Liver (tissue), 8 donors: ENCODE measurements at regions not wholly inside any gene's neighbourhood (a gene's known extent, or its start where the extent isn't known, plus 50 kb on each side); places are given as distances from the start of the nearest gene placed in this dataset.

Experiments
- DNase-seq: peaks from one replicate; pipeline ENCODE4 v3.0.0-alpha.2; 2017; ENCODE audit warnings: low spot score
- H3K27ac ChIP-seq, 2 donors: one replicate each; pipeline ENCODE4 v1.7.0; 2013; ENCODE audit warnings: inconsistent platforms in 2 of 2, low read length in 2 of 2, control low read depth in 1 of 2, low read depth in 1 of 2, mild to moderate bottlenecking in 1 of 2
- H3K27me3 ChIP-seq, 4 donors: one replicate each; pipeline versions ENCODE4 v1.6.1 to v1.7.0; 2013; ENCODE audit warnings: low read length in 3 of 4, inconsistent platforms in 1 of 4, mild to moderate bottlenecking in 1 of 4, moderate library complexity in 1 of 4; ENCODE audit not compliant: control insufficient read depth in 4 of 4, insufficient read depth in 4 of 4
- H3K36me3 ChIP-seq, 4 donors: one replicate each; pipeline versions ENCODE4 v1.6.1 to v1.7.0; 2013; ENCODE audit warnings: low read length in 3 of 4, mild to moderate bottlenecking in 3 of 4, low read depth in 1 of 4, moderate library complexity in 1 of 4; ENCODE audit not compliant: control insufficient read depth in 4 of 4, insufficient read depth in 3 of 4
- H3K4me1 ChIP-seq, 4 donors: one replicate each; pipeline versions ENCODE4 v1.6.1 to v1.7.0; 2013; ENCODE audit warnings: low read length in 3 of 4, mild to moderate bottlenecking in 3 of 4, moderate library complexity in 1 of 4; ENCODE audit not compliant: control insufficient read depth in 4 of 4, insufficient read depth in 4 of 4
- H3K4me3 ChIP-seq, 3 donors: one replicate each; pipeline versions ENCODE4 v1.6.1 to v1.7.0; 2013; ENCODE audit warnings: low read length in 3 of 3, control low read depth in 1 of 3, low read depth in 1 of 3, mild to moderate bottlenecking in 1 of 3
- H3K9ac ChIP-seq, 2 donors: one replicate each; pipeline ENCODE4 v1.7.0; 2013; ENCODE audit warnings: low read length in 2 of 2, mild to moderate bottlenecking in 2 of 2, moderate library complexity in 2 of 2, control low read depth in 1 of 2, low read depth in 1 of 2
- H3K9me3 ChIP-seq, 4 donors: one replicate each; pipeline versions ENCODE4 v1.6.1 to v1.7.0; 2013; ENCODE audit warnings: low read length in 3 of 4; ENCODE audit not compliant: control insufficient read depth in 4 of 4
- EGR1 ChIP-seq, 2 donors: IDR thresholded peaks; 2 replicates each; pipeline ENCODE4 v1.6.1; 2016 to 2018; ENCODE audit warnings: antibody characterized with exemption in 2 of 2, low read depth in 2 of 2
- FOXA1 ChIP-seq: IDR thresholded peaks from 2 replicates; pipeline ENCODE4 v1.6.1; 2016; ENCODE audit warnings: antibody characterized with exemption
- HNF4A ChIP-seq, 2 donors: conservative IDR thresholded peaks; 2 replicates each; pipeline ENCODE4 v1.6.1; 2016; ENCODE audit warnings: antibody characterized with exemption in 2 of 2, mild to moderate bottlenecking in 2 of 2
- HNF4G ChIP-seq: IDR thresholded peaks from 2 replicates; pipeline ENCODE4 v1.6.1; 2016; ENCODE audit warnings: antibody characterized with exemption
- JUND ChIP-seq, 2 donors: IDR thresholded peaks; 2 replicates each; pipeline ENCODE4 v1.6.1; 2016; ENCODE audit warnings: antibody characterized with exemption in 2 of 2
- NR2F2 ChIP-seq: IDR thresholded peaks from 2 replicates; pipeline ENCODE4 v1.6.1; 2016; ENCODE audit warnings: antibody characterized with exemption
- RAD21 ChIP-seq, 2 donors: IDR thresholded peaks; 2 replicates each; pipeline ENCODE4 v1.6.1; 2016; ENCODE audit warnings: antibody characterized with exemption in 2 of 2, mild to moderate bottlenecking in 2 of 2
- RXRA ChIP-seq, 2 donors: IDR thresholded peaks; 2 replicates each; pipeline ENCODE4 v1.6.1; 2017 to 2018; ENCODE audit warnings: antibody characterized with exemption in 2 of 2, mild to moderate bottlenecking in 1 of 2
- SP1 ChIP-seq: IDR thresholded peaks from 2 replicates; pipeline ENCODE4 v1.6.1; 2018; ENCODE audit warnings: antibody characterized with exemption, mild to moderate bottlenecking
- TAF1 ChIP-seq: conservative IDR thresholded peaks from 2 replicates; pipeline ENCODE4 v1.6.1; 2016; ENCODE audit warnings: antibody characterized with exemption, mild to moderate bottlenecking
- YY1 ChIP-seq: IDR thresholded peaks from 2 replicates; pipeline ENCODE4 v1.6.1; 2016; ENCODE audit warnings: antibody characterized with exemption, mild to moderate bottlenecking
- WGBS: extraction: QIAGEN DNeasy Blood & Tissue Kit; methylation state at CpG from one replicate; pipeline ENCODE4 v1.1.7; 2013; 5-methylcytosine and 5-hydroxymethylcytosine counted together
- TF ChIP-seq, protein P1 (sequence below): IDR thresholded peaks from 2 replicates; pipeline ENCODE4 v1.6.1; 2016; ENCODE audit warnings: antibody characterized with exemption
- TF ChIP-seq, protein P2 (sequence below): IDR thresholded peaks from 2 replicates; pipeline ENCODE4 v1.6.1; 2016; ENCODE audit warnings: antibody characterized with exemption, mild to moderate bottlenecking
- TF ChIP-seq, protein P3 (sequence below): IDR thresholded peaks from 2 replicates; pipeline ENCODE4 v1.6.1; 2016; ENCODE audit warnings: antibody characterized with exemption
- TF ChIP-seq, protein P4 (sequence below): fragments of 150-350 bp; IDR thresholded peaks from 2 replicates; pipeline ENCODE4 v1.5.1; 2017; ENCODE audit warnings: improper control_type of control experiment, low read depth, low read length; ENCODE audit not compliant: missing input control
- TF ChIP-seq, protein P5 (sequence below): IDR thresholded peaks from 2 replicates; pipeline ENCODE4 v1.6.1; 2016; ENCODE audit warnings: antibody characterized with exemption
- donor health status: healthy.
- donor health status: healthy.
- donor health status: healthy.
- donor health status: healthy.
- donor health status: healthy.

DNA sequence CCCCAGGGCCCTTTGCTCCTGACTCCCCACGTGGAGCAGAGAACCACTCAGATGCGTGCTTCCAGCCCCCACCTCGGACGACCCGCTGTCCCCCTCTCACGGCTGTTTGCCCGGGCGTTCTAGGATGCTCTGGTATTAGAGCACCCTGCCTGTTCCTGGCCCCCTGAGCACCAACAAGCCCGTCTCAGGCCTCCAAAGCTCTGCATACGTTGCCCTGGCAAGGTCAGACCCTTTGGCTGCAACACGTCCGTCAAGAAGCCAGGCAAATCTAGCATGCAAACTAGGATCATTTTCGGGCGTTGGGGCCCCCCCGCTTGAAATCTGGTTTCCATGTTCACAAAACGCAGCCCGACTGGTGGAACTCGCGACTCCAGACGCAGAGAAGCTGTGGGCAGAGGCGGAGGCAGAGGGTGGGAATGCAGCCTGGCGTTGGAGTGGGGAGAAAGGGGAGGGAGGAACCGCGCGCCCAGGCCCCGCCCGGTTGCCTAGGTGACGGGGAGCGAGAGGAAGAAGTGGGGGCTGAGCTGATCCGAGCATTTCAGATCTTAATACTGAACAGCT is 86.2 kb upstream of the PIAS1 start:
- Histone ChIP-seq H3K4me1 (peaks cover 0 to 5% (median 0%) of the 10 kb centered on the region in 4 donors), H3K4me3 (peak overlapping the region in 2 of 3 donors; percentile 19 to 30), H3K9me3 (no peaks in the 10 kb centered on the region), H3K27me3 (no peaks in the 10 kb centered on the region), H3K27ac (no peak overlapping the region), H3K9ac (no peak overlapping the region), H3K36me3 (no peaks in the 10 kb centered on the region)
- no peak for TF ChIP-seq HNF4A (conservative IDR thresholded peaks at IDR 0.05)
- TF ChIP-seq, protein P1, sequence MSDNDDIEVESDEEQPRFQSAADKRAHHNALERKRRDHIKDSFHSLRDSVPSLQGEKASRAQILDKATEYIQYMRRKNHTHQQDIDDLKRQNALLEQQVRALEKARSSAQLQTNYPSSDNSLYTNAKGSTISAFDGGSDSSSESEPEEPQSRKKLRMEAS: no peak
- no peak for TF ChIP-seq NR2F2
- no peak for TF ChIP-seq FOXA1
- peak in 1 of 2 donors; percentile 37 for TF ChIP-seq RAD21 (IDR thresholded peaks at IDR 0.05)
- TF ChIP-seq EGR1 (IDR thresholded peaks at IDR 0.05; ENCODE audit: low read depth in 2 of 2): no peak
- no peak for TF ChIP-seq TAF1
- 16% methylated on average over 30 of the region's 30 CpGs for WGBS
- DNase-seq: peak; percentile 59

DNA sequence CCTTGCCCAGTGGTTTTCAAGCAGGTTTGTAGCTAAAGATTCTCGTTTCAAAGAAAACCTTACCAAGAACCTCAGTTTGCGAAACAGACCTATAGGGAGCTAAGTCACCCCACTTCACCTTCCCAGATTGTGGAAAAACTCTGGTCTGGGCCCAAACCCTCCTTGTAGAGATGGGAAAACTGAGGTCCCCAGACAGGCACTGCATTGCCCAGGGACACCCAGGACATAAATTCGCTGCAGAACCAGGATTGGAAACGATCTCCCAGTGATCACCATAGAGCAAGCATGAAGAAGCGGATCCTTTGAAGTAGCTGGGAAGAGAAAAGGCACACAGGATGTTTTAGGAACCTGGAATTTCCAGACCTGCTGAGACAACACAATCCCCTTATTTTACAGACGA is 85.6 kb upstream of the PIAS1 start:
- 67% methylated on average over 6 of the region's 6 CpGs for WGBS

DNA sequence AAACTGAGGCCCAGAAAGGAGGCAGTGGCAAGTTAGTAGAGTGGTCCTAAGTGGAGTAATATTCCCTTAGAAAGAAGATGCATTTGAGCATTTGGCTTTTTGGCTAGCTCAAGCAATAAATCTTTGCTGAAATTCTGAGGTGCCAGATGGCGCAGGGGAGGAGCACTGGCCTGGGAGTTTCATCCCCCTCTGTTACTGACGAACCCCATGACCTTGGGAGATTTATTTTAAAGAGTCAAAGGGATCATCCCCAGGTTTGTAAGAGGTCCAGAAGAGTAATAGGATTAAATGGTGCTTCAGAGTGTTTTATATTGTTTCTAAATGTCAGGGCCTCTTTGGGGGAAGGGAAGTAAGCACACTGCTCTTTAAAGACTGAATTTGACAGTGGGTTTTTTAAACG is 85.1 kb upstream of the PIAS1 start:
- H3K9me3 ChIP-seq: no peaks in the 10 kb centered on the region
- no peak overlapping the region for H3K4me3 ChIP-seq
- no peak overlapping the region for H3K27ac ChIP-seq
- no peaks in the 10 kb centered on the region for H3K36me3 ChIP-seq
- DNase-seq: no peak
- no peaks in the 10 kb centered on the region for H3K27me3 ChIP-seq
- peaks cover 0 to 5% (median 0%) of the 10 kb centered on the region in 4 donors for H3K4me1 ChIP-seq
- whole genome bisulfite sequencing: 88% methylated on average over 3 of the region's 3 CpGs
- no peak overlapping the region for H3K9ac ChIP-seq
- TF ChIP-seq, protein P2, sequence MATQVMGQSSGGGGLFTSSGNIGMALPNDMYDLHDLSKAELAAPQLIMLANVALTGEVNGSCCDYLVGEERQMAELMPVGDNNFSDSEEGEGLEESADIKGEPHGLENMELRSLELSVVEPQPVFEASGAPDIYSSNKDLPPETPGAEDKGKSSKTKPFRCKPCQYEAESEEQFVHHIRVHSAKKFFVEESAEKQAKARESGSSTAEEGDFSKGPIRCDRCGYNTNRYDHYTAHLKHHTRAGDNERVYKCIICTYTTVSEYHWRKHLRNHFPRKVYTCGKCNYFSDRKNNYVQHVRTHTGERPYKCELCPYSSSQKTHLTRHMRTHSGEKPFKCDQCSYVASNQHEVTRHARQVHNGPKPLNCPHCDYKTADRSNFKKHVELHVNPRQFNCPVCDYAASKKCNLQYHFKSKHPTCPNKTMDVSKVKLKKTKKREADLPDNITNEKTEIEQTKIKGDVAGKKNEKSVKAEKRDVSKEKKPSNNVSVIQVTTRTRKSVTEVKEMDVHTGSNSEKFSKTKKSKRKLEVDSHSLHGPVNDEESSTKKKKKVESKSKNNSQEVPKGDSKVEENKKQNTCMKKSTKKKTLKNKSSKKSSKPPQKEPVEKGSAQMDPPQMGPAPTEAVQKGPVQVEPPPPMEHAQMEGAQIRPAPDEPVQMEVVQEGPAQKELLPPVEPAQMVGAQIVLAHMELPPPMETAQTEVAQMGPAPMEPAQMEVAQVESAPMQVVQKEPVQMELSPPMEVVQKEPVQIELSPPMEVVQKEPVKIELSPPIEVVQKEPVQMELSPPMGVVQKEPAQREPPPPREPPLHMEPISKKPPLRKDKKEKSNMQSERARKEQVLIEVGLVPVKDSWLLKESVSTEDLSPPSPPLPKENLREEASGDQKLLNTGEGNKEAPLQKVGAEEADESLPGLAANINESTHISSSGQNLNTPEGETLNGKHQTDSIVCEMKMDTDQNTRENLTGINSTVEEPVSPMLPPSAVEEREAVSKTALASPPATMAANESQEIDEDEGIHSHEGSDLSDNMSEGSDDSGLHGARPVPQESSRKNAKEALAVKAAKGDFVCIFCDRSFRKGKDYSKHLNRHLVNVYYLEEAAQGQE: no peak
- TF ChIP-seq EGR1 (IDR thresholded peaks at IDR 0.05; ENCODE audit: low read depth in 2 of 2): no peak
- no peak for TF ChIP-seq FOXA1
- no peak for TF ChIP-seq TAF1
- TF ChIP-seq HNF4G: no peak
- TF ChIP-seq JUND (IDR thresholded peaks at IDR 0.05): no peak
- TF ChIP-seq, protein P3, sequence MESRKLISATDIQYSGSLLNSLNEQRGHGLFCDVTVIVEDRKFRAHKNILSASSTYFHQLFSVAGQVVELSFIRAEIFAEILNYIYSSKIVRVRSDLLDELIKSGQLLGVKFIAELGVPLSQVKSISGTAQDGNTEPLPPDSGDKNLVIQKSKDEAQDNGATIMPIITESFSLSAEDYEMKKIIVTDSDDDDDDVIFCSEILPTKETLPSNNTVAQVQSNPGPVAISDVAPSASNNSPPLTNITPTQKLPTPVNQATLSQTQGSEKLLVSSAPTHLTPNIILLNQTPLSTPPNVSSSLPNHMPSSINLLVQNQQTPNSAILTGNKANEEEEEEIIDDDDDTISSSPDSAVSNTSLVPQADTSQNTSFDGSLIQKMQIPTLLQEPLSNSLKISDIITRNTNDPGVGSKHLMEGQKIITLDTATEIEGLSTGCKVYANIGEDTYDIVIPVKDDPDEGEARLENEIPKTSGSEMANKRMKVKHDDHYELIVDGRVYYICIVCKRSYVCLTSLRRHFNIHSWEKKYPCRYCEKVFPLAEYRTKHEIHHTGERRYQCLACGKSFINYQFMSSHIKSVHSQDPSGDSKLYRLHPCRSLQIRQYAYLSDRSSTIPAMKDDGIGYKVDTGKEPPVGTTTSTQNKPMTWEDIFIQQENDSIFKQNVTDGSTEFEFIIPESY: no peak
- TF ChIP-seq, protein P4, sequence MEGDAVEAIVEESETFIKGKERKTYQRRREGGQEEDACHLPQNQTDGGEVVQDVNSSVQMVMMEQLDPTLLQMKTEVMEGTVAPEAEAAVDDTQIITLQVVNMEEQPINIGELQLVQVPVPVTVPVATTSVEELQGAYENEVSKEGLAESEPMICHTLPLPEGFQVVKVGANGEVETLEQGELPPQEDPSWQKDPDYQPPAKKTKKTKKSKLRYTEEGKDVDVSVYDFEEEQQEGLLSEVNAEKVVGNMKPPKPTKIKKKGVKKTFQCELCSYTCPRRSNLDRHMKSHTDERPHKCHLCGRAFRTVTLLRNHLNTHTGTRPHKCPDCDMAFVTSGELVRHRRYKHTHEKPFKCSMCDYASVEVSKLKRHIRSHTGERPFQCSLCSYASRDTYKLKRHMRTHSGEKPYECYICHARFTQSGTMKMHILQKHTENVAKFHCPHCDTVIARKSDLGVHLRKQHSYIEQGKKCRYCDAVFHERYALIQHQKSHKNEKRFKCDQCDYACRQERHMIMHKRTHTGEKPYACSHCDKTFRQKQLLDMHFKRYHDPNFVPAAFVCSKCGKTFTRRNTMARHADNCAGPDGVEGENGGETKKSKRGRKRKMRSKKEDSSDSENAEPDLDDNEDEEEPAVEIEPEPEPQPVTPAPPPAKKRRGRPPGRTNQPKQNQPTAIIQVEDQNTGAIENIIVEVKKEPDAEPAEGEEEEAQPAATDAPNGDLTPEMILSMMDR: no peak
- no peak for TF ChIP-seq HNF4A (conservative IDR thresholded peaks at IDR 0.05)
- no peak for TF ChIP-seq RXRA (IDR thresholded peaks at IDR 0.05)
- TF ChIP-seq SP1: no peak
- no peak for TF ChIP-seq YY1
- TF ChIP-seq, protein P5, sequence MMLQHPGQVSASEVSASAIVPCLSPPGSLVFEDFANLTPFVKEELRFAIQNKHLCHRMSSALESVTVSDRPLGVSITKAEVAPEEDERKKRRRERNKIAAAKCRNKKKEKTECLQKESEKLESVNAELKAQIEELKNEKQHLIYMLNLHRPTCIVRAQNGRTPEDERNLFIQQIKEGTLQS: no peak

More for the DNA sequence above, 85.6 kb upstream of the PIAS1 start:
- H3K9ac ChIP-seq: no peak overlapping the region
- no peaks in the 10 kb centered on the region for H3K27me3 ChIP-seq
- TF ChIP-seq HNF4G (no peak), NR2F2 (no peak), SP1 (no peak), RAD21 (IDR thresholded peaks at IDR 0.05) (no peak)
- TF ChIP-seq, protein P4: no peak
- H3K4me1 ChIP-seq: peaks cover 0 to 5% (median 0%) of the 10 kb centered on the region in 4 donors
- H3K9me3 ChIP-seq: no peaks in the 10 kb centered on the region
- no peak overlapping the region for H3K4me3 ChIP-seq
- DNase-seq: no peak
- H3K27ac ChIP-seq: no peak overlapping the region
- H3K36me3 ChIP-seq: no peaks in the 10 kb centered on the region
